Karpas-422 (cell line): ENCODE measurements at regions not wholly inside any gene's neighbourhood (a gene's known extent, or its start where the extent isn't known, plus 50 kb on each side); places are given as distances from the start of the nearest gene placed in this dataset.

ENCODE experiments used
- DNase-seq: peaks from one replicate; pipeline ENCODE4 v3.0.0-alpha.2; 2015
- H2AFZ ChIP-seq: fragments of 200-600 bp; sonication (generic); 2 replicates; pipeline ENCODE4 v1.6.1; 2014; ENCODE audit warnings: antibody characterized with exemption, low read length, mixed read lengths
- H3K27ac ChIP-seq: fragments of 200-600 bp; sonication (generic); 2 replicates; pipeline ENCODE4 v1.5.1; 2014; ENCODE audit warnings: mild to moderate bottlenecking, low read length, moderate library complexity
- H3K27me3 ChIP-seq: fragments of 200-600 bp; sonication (generic); 2 replicates; pipeline ENCODE4 v1.6.1; 2014; ENCODE audit warnings: low read length, mixed read lengths
- H3K36me3 ChIP-seq: fragments of 200-600 bp; sonication (generic); 2 replicates; pipeline ENCODE4 v1.6.1; 2014; ENCODE audit warnings: low read length, mixed read lengths; ENCODE audit not compliant: insufficient read depth
- H3K4me1 ChIP-seq: fragments of 200-600 bp; sonication (generic); 2 replicates; pipeline ENCODE4 v1.6.1; 2014; ENCODE audit warnings: mild to moderate bottlenecking, low read length, mixed read lengths
- H3K4me2 ChIP-seq: fragments of 200-600 bp; sonication (generic); 2 replicates; pipeline ENCODE4 v1.6.1; 2014; ENCODE audit warnings: low read length, low read depth, mild to moderate bottlenecking; ENCODE audit not compliant: poor library complexity, severe bottlenecking
- H3K4me3 ChIP-seq: fragments of 200-600 bp; sonication (generic); 2 replicates; pipeline ENCODE4 v1.5.1; 2014; ENCODE audit warnings: mild to moderate bottlenecking, antibody characterized with exemption, low read length, mixed read lengths
- H3K79me2 ChIP-seq: fragments of 200-600 bp; sonication (generic); 2 replicates; pipeline ENCODE4 v1.6.1; 2014; ENCODE audit warnings: mild to moderate bottlenecking, low read length, mixed read lengths
- H3K9ac ChIP-seq: fragments of 200-600 bp; sonication (generic); 2 replicates; pipeline ENCODE4 v1.6.0; 2014; ENCODE audit warnings: low read length
- H3K9me2 ChIP-seq: fragments of 200-600 bp; sonication (generic), shearing (Covaris generic); replicated peaks from 2 replicates; pipeline ENCODE4 v1.6.0; 2014; ENCODE audit warnings: mild to moderate bottlenecking, low read length, moderate library complexity; ENCODE audit not compliant: insufficient read depth
- H3K9me3 ChIP-seq: fragments of 300-700, 200-600 bp; sonication (generic); 2 replicates; pipeline ENCODE4 v1.6.1; 2014; ENCODE audit warnings: low read length, mixed read lengths
- H4K20me1 ChIP-seq: fragments of 200-600 bp; sonication (generic); 2 replicates; pipeline ENCODE4 v1.6.1; 2014; ENCODE audit warnings: mild to moderate bottlenecking, antibody characterized with exemption, low read length, low read depth; ENCODE audit not compliant: insufficient read depth

GRCh38 chr5:2136728-2137333 lies 254.1 kb upstream of the IRX4 start:
- no peak overlapping the region for H3K4me2 ChIP-seq
- H4K20me1 ChIP-seq: no peaks in the 10 kb centered on the region
- no peak overlapping the region for H2AFZ ChIP-seq
- no peak overlapping the region for H3K9ac ChIP-seq
- no peaks in the 10 kb centered on the region for H3K9me2 ChIP-seq
- no peaks in the 10 kb centered on the region for H3K36me3 ChIP-seq
- H3K9me3 ChIP-seq: no peaks in the 10 kb centered on the region
- H3K4me1 ChIP-seq: no peaks in the 10 kb centered on the region
- no peak overlapping the region for H3K4me3 ChIP-seq
- no peak for DNase-seq
- no peak overlapping the region for H3K27ac ChIP-seq
- H3K27me3 ChIP-seq: no peaks in the 10 kb centered on the region
- H3K79me2 ChIP-seq: no peaks in the 10 kb centered on the region

GRCh38 chr5:2135833-2136232 lies 253.1 kb upstream of the IRX4 start:
- Histone ChIP-seq H4K20me1 (no peaks in the 10 kb centered on the region), H3K9me2 (no peaks in the 10 kb centered on the region), H3K4me3 (no peak overlapping the region), H3K9me3 (no peaks in the 10 kb centered on the region), H3K79me2 (no peaks in the 10 kb centered on the region), H3K36me3 (no peaks in the 10 kb centered on the region), H3K27me3 (no peaks in the 10 kb centered on the region), H3K4me2 (no peak overlapping the region), H2AFZ (no peak overlapping the region), H3K9ac (no peak overlapping the region), H3K27ac (no peak overlapping the region), H3K4me1 (no peaks in the 10 kb centered on the region)
- no peak for DNase-seq

GRCh38 chr5:2135354-2135753 lies 252.6 kb upstream of the IRX4 start:
- H3K4me3 ChIP-seq: no peak overlapping the region
- no peaks in the 10 kb centered on the region for H3K9me2 ChIP-seq
- no peak overlapping the region for H3K27ac ChIP-seq
- no peaks in the 10 kb centered on the region for H3K27me3 ChIP-seq
- no peak overlapping the region for H3K4me2 ChIP-seq
- no peaks in the 10 kb centered on the region for H3K79me2 ChIP-seq
- no peaks in the 10 kb centered on the region for H3K9me3 ChIP-seq
- no peak for DNase-seq
- no peaks in the 10 kb centered on the region for H3K4me1 ChIP-seq
- no peak overlapping the region for H3K9ac ChIP-seq
- no peaks in the 10 kb centered on the region for H4K20me1 ChIP-seq
- no peak overlapping the region for H2AFZ ChIP-seq
- H3K36me3 ChIP-seq: no peaks in the 10 kb centered on the region

GRCh38 chr5:2134543-2135292 lies 252.0 kb upstream of the IRX4 start:
- Histone ChIP-seq H3K27ac (no peak overlapping the region), H3K4me1 (no peaks in the 10 kb centered on the region), H3K4me2 (no peak overlapping the region), H3K79me2 (no peaks in the 10 kb centered on the region), H3K4me3 (no peak overlapping the region), H3K27me3 (no peaks in the 10 kb centered on the region), H4K20me1 (no peaks in the 10 kb centered on the region), H3K36me3 (no peaks in the 10 kb centered on the region), H3K9me3 (no peaks in the 10 kb centered on the region), H3K9ac (no peak overlapping the region), H2AFZ (no peak overlapping the region), H3K9me2 (no peaks in the 10 kb centered on the region)
- DNase-seq: no peak

- no peak overlapping the region for H2AFZ ChIP-seq
- H3K4me3 ChIP-seq: no peak overlapping the region
- H3K36me3 ChIP-seq: no peaks in the 10 kb centered on the region
- H3K9ac ChIP-seq: no peak overlapping the region
- H3K27me3 ChIP-seq: no peaks in the 10 kb centered on the region
- H3K27ac ChIP-seq: no peak overlapping the region
- H3K4me2 ChIP-seq: no peak overlapping the region
- H3K9me2 ChIP-seq: no peaks in the 10 kb centered on the region
- no peaks in the 10 kb centered on the region for H3K79me2 ChIP-seq
- H3K9me3 ChIP-seq: no peaks in the 10 kb centered on the region
- H4K20me1 ChIP-seq: no peaks in the 10 kb centered on the region
- H3K4me1 ChIP-seq: no peaks in the 10 kb centered on the region
- DNase-seq: no peak
Observed at GRCh38 chr5:2133936-2134335, 251.2 kb upstream of the IRX4 start.

GRCh38 chr5:2133080-2133479 lies 250.4 kb upstream of the IRX4 start:
- Histone ChIP-seq H3K79me2 (no peaks in the 10 kb centered on the region), H4K20me1 (no peaks in the 10 kb centered on the region), H3K27me3 (no peaks in the 10 kb centered on the region), H3K9me3 (no peaks in the 10 kb centered on the region), H2AFZ (no peak overlapping the region), H3K27ac (no peak overlapping the region), H3K4me3 (no peak overlapping the region), H3K9ac (no peak overlapping the region), H3K4me2 (no peak overlapping the region), H3K9me2 (no peaks in the 10 kb centered on the region), H3K4me1 (no peaks in the 10 kb centered on the region), H3K36me3 (no peaks in the 10 kb centered on the region)
- DNase-seq: no peak

- Histone ChIP-seq H2AFZ (no peak overlapping the region), H3K4me3 (no peak overlapping the region), H4K20me1 (no peaks in the 10 kb centered on the region), H3K27me3 (no peaks in the 10 kb centered on the region), H3K79me2 (no peaks in the 10 kb centered on the region), H3K27ac (no peak overlapping the region), H3K4me2 (no peak overlapping the region), H3K9me2 (no peaks in the 10 kb centered on the region), H3K36me3 (no peaks in the 10 kb centered on the region), H3K4me1 (no peaks in the 10 kb centered on the region), H3K9me3 (no peaks in the 10 kb centered on the region), H3K9ac (no peak overlapping the region)
- DNase-seq: no peak
Observed at GRCh38 chr5:2132497-2132847, 249.7 kb upstream of the IRX4 start.

GRCh38 chr5:2131826-2132496 lies 249.2 kb upstream of the IRX4 start:
- H3K9me2 ChIP-seq: no peaks in the 10 kb centered on the region
- no peaks in the 10 kb centered on the region for H3K4me1 ChIP-seq
- no peaks in the 10 kb centered on the region for H4K20me1 ChIP-seq
- no peaks in the 10 kb centered on the region for H3K9me3 ChIP-seq
- no peaks in the 10 kb centered on the region for H3K36me3 ChIP-seq
- no peak overlapping the region for H3K4me2 ChIP-seq
- no peak overlapping the region for H3K27ac ChIP-seq
- H3K79me2 ChIP-seq: no peaks in the 10 kb centered on the region
- no peak overlapping the region for H3K4me3 ChIP-seq
- H2AFZ ChIP-seq: no peak overlapping the region
- H3K9ac ChIP-seq: no peak overlapping the region
- DNase-seq: no peak
- no peaks in the 10 kb centered on the region for H3K27me3 ChIP-seq
